PC-3 (cell line): ENCODE measurements at regions not wholly inside any gene's neighbourhood (a gene's known extent, or its start where the extent isn't known, plus 50 kb on each side); places are given as distances from the start of the nearest gene placed in this dataset.

Source experiments
- EZH2 ChIP-seq: fragments of 300-600 bp; sonication (generic); IDR thresholded peaks from one replicate; pipeline ENCODE4 v1.6.1; 2017; ENCODE audit warnings: antibody characterized with exemption, mild to moderate bottlenecking, low read length; ENCODE audit not compliant: unreplicated experiment
- EZH2phosphoT487 ChIP-seq: fragments of 300-600 bp; sonication (generic); IDR thresholded peaks from 2 replicates; pipeline ENCODE4 v1.6.1; 2018; ENCODE audit warnings: mild to moderate bottlenecking, antibody characterized with exemption, low read length, borderline replicate concordance
- TF ChIP-seq, protein P1 (sequence below): fragments of 300-600 bp; sonication (generic); conservative IDR thresholded peaks from 2 replicates; pipeline ENCODE4 v1.5.1; 2017; ENCODE audit warnings: antibody characterized with exemption, low read depth, mild to moderate bottlenecking, low read length

DNA sequence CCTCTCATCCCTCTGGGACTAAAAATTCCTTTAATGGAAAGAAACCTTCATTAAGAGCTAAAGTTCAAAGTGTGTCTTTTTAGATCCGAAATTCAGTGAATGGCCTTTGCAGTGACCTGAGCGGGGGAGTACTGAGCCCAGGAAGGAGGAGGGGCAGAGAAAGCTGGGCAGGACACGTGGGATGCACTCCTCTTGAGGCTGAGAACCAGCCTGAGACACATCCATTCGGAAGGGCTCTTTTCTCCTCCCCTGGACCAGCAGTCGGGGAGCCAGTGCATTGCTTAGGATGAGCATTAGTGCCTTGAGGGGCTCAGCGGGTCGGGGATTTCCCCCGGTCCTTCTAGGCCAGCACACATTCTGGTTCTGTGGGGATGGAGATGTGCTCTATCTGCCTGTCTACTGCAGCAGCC lies 258.9 kb upstream of the B3GAT1 start:
- TF ChIP-seq EZH2 (no peak), EZH2phosphoT487 (no peak)
- TF ChIP-seq, protein P1, sequence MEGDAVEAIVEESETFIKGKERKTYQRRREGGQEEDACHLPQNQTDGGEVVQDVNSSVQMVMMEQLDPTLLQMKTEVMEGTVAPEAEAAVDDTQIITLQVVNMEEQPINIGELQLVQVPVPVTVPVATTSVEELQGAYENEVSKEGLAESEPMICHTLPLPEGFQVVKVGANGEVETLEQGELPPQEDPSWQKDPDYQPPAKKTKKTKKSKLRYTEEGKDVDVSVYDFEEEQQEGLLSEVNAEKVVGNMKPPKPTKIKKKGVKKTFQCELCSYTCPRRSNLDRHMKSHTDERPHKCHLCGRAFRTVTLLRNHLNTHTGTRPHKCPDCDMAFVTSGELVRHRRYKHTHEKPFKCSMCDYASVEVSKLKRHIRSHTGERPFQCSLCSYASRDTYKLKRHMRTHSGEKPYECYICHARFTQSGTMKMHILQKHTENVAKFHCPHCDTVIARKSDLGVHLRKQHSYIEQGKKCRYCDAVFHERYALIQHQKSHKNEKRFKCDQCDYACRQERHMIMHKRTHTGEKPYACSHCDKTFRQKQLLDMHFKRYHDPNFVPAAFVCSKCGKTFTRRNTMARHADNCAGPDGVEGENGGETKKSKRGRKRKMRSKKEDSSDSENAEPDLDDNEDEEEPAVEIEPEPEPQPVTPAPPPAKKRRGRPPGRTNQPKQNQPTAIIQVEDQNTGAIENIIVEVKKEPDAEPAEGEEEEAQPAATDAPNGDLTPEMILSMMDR, result no peak
